Activated CD8-positive, alpha-beta T cell treated with anti-CD3 and anti-CD28 coated beads for 36 hours (primary cell): ENCODE measurements at regions not wholly inside any gene's neighbourhood (a gene's known extent, or its start where the extent isn't known, plus 50 kb on each side); places are given as distances from the start of the nearest gene placed in this dataset.

Experiments used
- ATAC-seq: fragments of 200-7000 bp; cut with Tn5 transposase; one replicate; pipeline ENCODE4 v1.10.0; 2021; ENCODE audit warnings: mild to moderate bottlenecking, moderate library complexity
- CTCF ChIA-PET: fragments of 350-600 bp; sonication (Branson Sonifier 250); formaldehyde crosslinking; loops from one replicate; lab custom pipeline; 2021; ENCODE audit warnings: antibody characterized with exemption; lab: Charles Lee
- POLR2A ChIA-PET: fragments of 350-600 bp; sonication (Branson Sonifier 250); formaldehyde crosslinking; loops from one replicate; lab custom pipeline; 2021; ENCODE audit warnings: antibody characterized with exemption; lab: Charles Lee
- DNase-seq: peaks from one replicate; pipeline ENCODE4 v3.0.0-alpha.2; 2020
- H3K27ac Mint-ChIP-seq: one replicate; pipeline ENCODE4 v1.8.0; 2021; ENCODE audit warnings: mild to moderate bottlenecking, mixed read lengths
- H3K27me3 Mint-ChIP-seq: one replicate; pipeline ENCODE4 v1.8.0; 2021; ENCODE audit warnings: mixed read lengths
- H3K36me3 Mint-ChIP-seq: one replicate; pipeline ENCODE4 v1.8.0; 2021; ENCODE audit warnings: low read depth, mixed read lengths
- H3K4me1 Mint-ChIP-seq: one replicate; pipeline ENCODE4 v1.8.0; 2021; ENCODE audit warnings: low read depth, mixed read lengths
- H3K4me3 Mint-ChIP-seq: one replicate; pipeline ENCODE4 v1.8.0; 2021; ENCODE audit warnings: mild to moderate bottlenecking, moderate library complexity, mixed read lengths
- H3K9me3 Mint-ChIP-seq: one replicate; pipeline ENCODE4 v1.8.0; 2021; ENCODE audit warnings: mixed read lengths
- CTCF ChIP-seq: fragments of 200-600 bp; IDR thresholded peaks from one replicate; pipeline ENCODE4 v1.8.0; 2022; ENCODE audit warnings: antibody characterized with exemption, mild to moderate bottlenecking
- intact Hi-C: fragments of 100-400 bp; cut with micrococcal nuclease; formaldehyde crosslinking; loops from one replicate; pipeline ENCODE4 v1.10.0; 2022

DNA sequence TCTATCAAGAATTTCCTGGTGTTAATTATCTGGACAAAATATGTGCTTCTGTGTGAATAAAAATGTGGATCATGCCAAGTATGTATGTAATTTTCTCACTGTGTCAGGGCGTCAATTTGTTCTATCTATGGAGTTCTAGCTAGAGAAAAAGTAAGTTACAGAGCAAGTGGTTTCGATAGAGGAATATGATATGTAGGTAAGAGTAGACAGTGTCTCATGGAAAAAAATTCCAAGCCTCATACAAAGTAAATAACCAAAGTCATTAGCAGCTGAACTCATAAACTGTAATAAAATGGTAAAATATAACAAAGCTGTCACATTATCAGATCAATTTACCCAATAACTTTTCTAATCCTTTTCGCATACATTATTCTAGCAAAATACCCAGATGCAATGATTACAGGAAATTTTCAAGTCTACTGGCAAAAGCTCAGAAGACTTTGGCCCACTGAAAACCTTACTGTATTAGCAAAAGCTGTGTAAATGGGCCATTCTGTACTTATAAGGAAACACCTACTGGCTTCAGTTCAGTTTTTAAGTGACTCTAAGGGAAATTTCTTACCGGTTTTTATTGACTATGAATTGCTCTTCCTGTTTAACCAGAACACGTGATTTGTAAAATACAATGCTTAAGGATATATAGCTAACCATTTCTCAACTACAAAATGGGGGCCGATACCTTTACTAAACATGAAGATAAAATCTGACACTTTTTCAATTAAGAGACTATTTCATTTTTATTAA is 121.0 kb upstream of the ARSJ start:
- TF ChIP-seq CTCF: no peak
- no peak overlapping the region for H3K27ac Mint-ChIP-seq
- intact Hi-C loops: no loop called here
- ATAC-seq: no peak
- peaks cover 7% of the 10 kb centered on the region for H3K27me3 Mint-ChIP-seq
- H3K4me3 Mint-ChIP-seq: no peak overlapping the region
- CTCF ChIA-PET: no interaction called here
- POLR2A ChIA-PET: no interaction called here
- H3K4me1 Mint-ChIP-seq: peaks cover 2% of the 10 kb centered on the region
- DNase-seq: no peak
- no peaks in the 10 kb centered on the region for H3K36me3 Mint-ChIP-seq
- H3K9me3 Mint-ChIP-seq: no peaks in the 10 kb centered on the region

DNA sequence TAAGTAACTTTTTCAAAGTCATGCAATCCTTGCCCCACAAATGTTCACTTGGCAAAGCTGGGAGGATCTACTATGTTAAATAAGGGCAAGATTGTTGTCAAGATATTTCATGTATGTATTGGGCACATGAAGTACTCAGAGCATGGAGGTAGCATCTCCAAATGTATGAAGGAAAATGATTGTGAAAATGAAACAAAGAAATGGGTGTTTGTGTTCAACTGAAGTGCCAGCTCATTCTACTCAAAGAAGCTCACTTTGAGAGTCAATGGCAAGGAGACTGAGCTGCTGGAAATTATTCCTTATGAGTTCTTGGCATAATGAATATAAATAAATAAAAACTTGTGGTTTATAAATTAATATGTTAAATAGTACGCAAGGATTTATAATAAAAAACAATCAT is 124.5 kb upstream of the ARSJ start:
- DNase-seq: no peak
- CTCF ChIA-PET: no interaction called here
- H3K27me3 Mint-ChIP-seq: peaks cover 3% of the 10 kb centered on the region
- no peak for ATAC-seq
- POLR2A ChIA-PET: no interaction called here
- no peak for TF ChIP-seq CTCF
- H3K4me1 Mint-ChIP-seq: peaks cover 3% of the 10 kb centered on the region
- H3K4me3 Mint-ChIP-seq: no peak overlapping the region
- H3K27ac Mint-ChIP-seq: no peak overlapping the region
- H3K36me3 Mint-ChIP-seq: no peaks in the 10 kb centered on the region
- intact Hi-C loops: no loop called here
- H3K9me3 Mint-ChIP-seq: no peaks in the 10 kb centered on the region

DNA sequence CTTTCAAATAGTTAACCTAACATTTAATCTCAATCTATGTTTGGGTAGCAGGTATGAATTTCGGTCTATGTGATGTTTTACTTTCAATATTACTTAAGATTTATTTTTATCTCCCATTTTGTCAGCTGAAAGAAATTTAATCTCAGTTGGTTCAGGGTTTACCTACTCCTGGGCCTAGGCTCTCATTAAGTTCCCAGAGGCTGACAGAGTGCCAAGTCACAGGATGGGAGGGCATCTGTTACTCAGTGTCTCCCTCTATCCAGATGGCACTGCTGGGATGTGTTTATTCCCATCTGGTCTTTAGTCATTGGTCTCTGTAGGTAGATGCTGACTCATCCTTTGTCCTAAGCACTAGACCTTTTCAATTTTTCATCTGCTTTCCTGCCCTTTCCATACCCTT is 129.4 kb upstream of the ARSJ start:
- H3K36me3 Mint-ChIP-seq: no peaks in the 10 kb centered on the region
- CTCF ChIA-PET: no interaction called here
- TF ChIP-seq CTCF: no peak
- no peaks in the 10 kb centered on the region for H3K9me3 Mint-ChIP-seq
- POLR2A ChIA-PET: no interaction called here
- ATAC-seq (no peak), DNase-seq (no peak)
- H3K4me1 Mint-ChIP-seq: peaks cover 5% of the 10 kb centered on the region
- no peak overlapping the region for H3K4me3 Mint-ChIP-seq
- no peak overlapping the region for H3K27ac Mint-ChIP-seq
- intact Hi-C loops: no loop called here
- no peaks in the 10 kb centered on the region for H3K27me3 Mint-ChIP-seq

- DNase-seq (no peak), ATAC-seq (no peak)
- POLR2A ChIA-PET: no interaction called here
- no peak for TF ChIP-seq CTCF
- Mint-ChIP-seq H3K27me3 (no peaks in the 10 kb centered on the region), H3K27ac (no peak overlapping the region), H3K4me3 (no peak overlapping the region), H3K4me1 (peaks cover 4% of the 10 kb centered on the region), H3K9me3 (no peaks in the 10 kb centered on the region), H3K36me3 (no peaks in the 10 kb centered on the region)
- intact Hi-C loops: no loop called here
- CTCF ChIA-PET: no interaction called here
These were observed 130.3 kb upstream of the ARSJ start for GRCh38 chr4:114109776-114110175.

GRCh38 chr4:114115526-114115925 is 136.1 kb upstream of the ARSJ start:
- no peaks in the 10 kb centered on the region for H3K36me3 Mint-ChIP-seq
- POLR2A ChIA-PET: no interaction called here
- no peak for TF ChIP-seq CTCF
- DNase-seq (no peak), ATAC-seq (no peak)
- CTCF ChIA-PET: no interaction called here
- no peak overlapping the region for H3K4me3 Mint-ChIP-seq
- intact Hi-C loops: no loop called here
- no peak overlapping the region for H3K27ac Mint-ChIP-seq
- no peaks in the 10 kb centered on the region for H3K9me3 Mint-ChIP-seq
- H3K4me1 Mint-ChIP-seq: no peaks in the 10 kb centered on the region
- H3K27me3 Mint-ChIP-seq: peaks cover 2% of the 10 kb centered on the region
